ENCODE measurements at regions not wholly inside any gene's neighbourhood (a gene's known extent, or its start where the extent isn't known, plus 50 kb on each side); places are given as distances from the start of the nearest gene placed in this dataset.
A peak's percentile ranks its signal among the peaks of the same experiment; 100 is the strongest.

GRCh38 chr7:131859147-131859821, 302.9 kb upstream of the PODXL start:
- TF ChIP-seq POLR2A (IDR thresholded peaks at IDR 0.05) = no peak
- no peak for TF ChIP-seq EP300 (IDR thresholded peaks at IDR 0.05)
- TF ChIP-seq POLR2AphosphoS5 (IDR thresholded peaks at IDR 0.05) = no peak
- peak in 1 of 2 donors; percentile 78 for TF ChIP-seq CTCF (IDR thresholded peaks at IDR 0.05)
- Histone ChIP-seq H3K4me3 (no peak overlapping the region), H3K27me3 (peaks cover 6% of the 10 kb centered on the region), H3K4me1 (no peaks in the 10 kb centered on the region), H3K9me3 (no peaks in the 10 kb centered on the region), H3K36me3 (no peaks in the 10 kb centered on the region), H3K27ac (no peak overlapping the region)
- DNase-seq (ENCODE audit: low spot score in 2 of 2) = no peak
- 13% methylated on average over 6 of the region's 6 CpGs for WGBS

GRCh38 chr7:131858611-131859010, 302.2 kb upstream of the PODXL start:
- no peaks in the 10 kb centered on the region for H3K9me3 ChIP-seq
- H3K4me1 ChIP-seq = no peaks in the 10 kb centered on the region
- peaks cover 6% of the 10 kb centered on the region for H3K27me3 ChIP-seq
- H3K4me3 ChIP-seq = no peak overlapping the region
- WGBS = 73% methylated on average over 2 of the region's 2 CpGs
- no peak for DNase-seq (ENCODE audit: low spot score in 2 of 2)
- no peak for TF ChIP-seq POLR2A (IDR thresholded peaks at IDR 0.05)
- no peak for TF ChIP-seq CTCF (IDR thresholded peaks at IDR 0.05)
- TF ChIP-seq POLR2AphosphoS5 (IDR thresholded peaks at IDR 0.05) = no peak
- no peak for TF ChIP-seq EP300 (IDR thresholded peaks at IDR 0.05)
- no peaks in the 10 kb centered on the region for H3K36me3 ChIP-seq
- no peak overlapping the region for H3K27ac ChIP-seq

- Histone ChIP-seq H3K27ac (no peak overlapping the region), H3K27me3 (peaks cover 12% of the 10 kb centered on the region), H3K4me1 (no peaks in the 10 kb centered on the region), H3K4me3 (no peak overlapping the region), H3K9me3 (no peaks in the 10 kb centered on the region), H3K36me3 (no peaks in the 10 kb centered on the region)
- WGBS = 85% methylated on average over 4 of the region's 7 CpGs
- TF ChIP-seq POLR2AphosphoS5 (IDR thresholded peaks at IDR 0.05) (no peak), EP300 (IDR thresholded peaks at IDR 0.05) (no peak), CTCF (IDR thresholded peaks at IDR 0.05) (no peak), POLR2A (IDR thresholded peaks at IDR 0.05) (no peak)
- DNase-seq (ENCODE audit: low spot score in 2 of 2) = no peak
These were observed 293.0 kb upstream of the PODXL start for GRCh38 chr7:131849472-131849871.

GRCh38 chr7:131848033-131848432, 291.6 kb upstream of the PODXL start:
- H3K36me3 ChIP-seq = no peaks in the 10 kb centered on the region
- no peaks in the 10 kb centered on the region for H3K9me3 ChIP-seq
- no peak overlapping the region for H3K27ac ChIP-seq
- DNase-seq (ENCODE audit: low spot score in 2 of 2) = no peak
- no peak for TF ChIP-seq EP300 (IDR thresholded peaks at IDR 0.05)
- no peak for TF ChIP-seq POLR2A (IDR thresholded peaks at IDR 0.05)
- no peak overlapping the region for H3K4me3 ChIP-seq
- H3K4me1 ChIP-seq = no peaks in the 10 kb centered on the region
- H3K27me3 ChIP-seq = peaks cover 12% of the 10 kb centered on the region
- 84% methylated on average over 7 of the region's 7 CpGs for WGBS

- H3K27me3 ChIP-seq = peaks cover 12% of the 10 kb centered on the region
- no peak for TF ChIP-seq POLR2A (IDR thresholded peaks at IDR 0.05)
- no peak for TF ChIP-seq CTCF (IDR thresholded peaks at IDR 0.05)
- no peak for TF ChIP-seq EP300 (IDR thresholded peaks at IDR 0.05)
- no peak for TF ChIP-seq POLR2AphosphoS5 (IDR thresholded peaks at IDR 0.05)
- H3K27ac ChIP-seq = no peak overlapping the region
- no peaks in the 10 kb centered on the region for H3K9me3 ChIP-seq
- DNase-seq (ENCODE audit: low spot score in 2 of 2) = no peak
- WGBS = 75% methylated on average over 8 of the region's 8 CpGs
- H3K36me3 ChIP-seq = no peaks in the 10 kb centered on the region
- no peak overlapping the region for H3K4me3 ChIP-seq
- H3K4me1 ChIP-seq = no peaks in the 10 kb centered on the region
These were observed 289.3 kb upstream of the PODXL start for GRCh38 chr7:131845573-131846314.
